T-helper 1 cell treated with Interleukin-12 subunit alpha and Interleukin-12 subunit beta and Interleukin-4 antibody, amounts not matched to agents 30 ng/mL and 1 ng/mL, for 36 hours (primary cell): ENCODE measurements at regions not wholly inside any gene's neighbourhood (a gene's known extent, or its start where the extent isn't known, plus 50 kb on each side); places are given as distances from the start of the nearest gene placed in this dataset.
"Not testable (repeated sequence)": the region's sequence is repeated elsewhere in the genome, so short reads cannot be mapped to it uniquely, and the experiment has no call there.

Source experiments
- intact Hi-C: fragments of 100-400 bp; cut with micrococcal nuclease; formaldehyde crosslinking; loops from one replicate; pipeline ENCODE4 v1.15.1; 2024

GRCh38 chr1:94304553-94304952, 67.2 kb upstream of the ARHGAP29 start:
- intact Hi-C loops, result no loop called here

GRCh38 chr1:94303005-94303404, 65.6 kb upstream of the ARHGAP29 start:
- intact Hi-C loops, result no loop called here

- intact Hi-C loops, result no loop called here
Measured at GRCh38 chr1:94302497-94302896, 65.1 kb upstream of the ARHGAP29 start.

GRCh38 chr1:94301186-94301585, 63.8 kb upstream of the ARHGAP29 start:
- intact Hi-C loops, result no loop called here

GRCh38 chr1:94300731-94301130, 63.3 kb upstream of the ARHGAP29 start:
- intact Hi-C loops, result no loop called here

GRCh38 chr1:94299627-94300553, 62.5 kb upstream of the ARHGAP29 start:
- intact Hi-C loops, result no loop called here

- intact Hi-C loops, result no loop called here
Measured at GRCh38 chr1:94298861-94299260, 61.5 kb upstream of the ARHGAP29 start.

- intact Hi-C loops, result no loop called here
Measured at GRCh38 chr1:94296018-94296417, 58.6 kb upstream of the ARHGAP29 start.

- intact Hi-C loops, result not testable (repeated sequence)
Measured at GRCh38 chr1:94292978-94293377, 55.6 kb upstream of the ARHGAP29 start.

- intact Hi-C loops, result not testable (repeated sequence)
Measured at GRCh38 chr1:94289244-94289643, 51.9 kb upstream of the ARHGAP29 start.
